Activated B cell treated with CpG ODN at 0.5 μM for 24 hours (primary cell): ENCODE measurements at regions not wholly inside any gene's neighbourhood (a gene's known extent, or its start where the extent isn't known, plus 50 kb on each side); places are given as distances from the start of the nearest gene placed in this dataset.
"Not testable (repeated sequence)": the region's sequence is repeated elsewhere in the genome, so short reads cannot be mapped to it uniquely, and the experiment has no call there.

Source experiments
- ATAC-seq: fragments of 200-7000 bp; cut with Tn5 transposase; one replicate; pipeline ENCODE4 v1.10.0; 2021; ENCODE audit warnings: low read depth, mild to moderate bottlenecking, moderate library complexity
- CTCF ChIA-PET: fragments of 350-600 bp; sonication (Branson Sonifier 250); formaldehyde crosslinking; loops from one replicate; lab custom pipeline; 2021; ENCODE audit warnings: antibody characterized with exemption; lab: Charles Lee
- POLR2A ChIA-PET: fragments of 350-600 bp; sonication (Branson Sonifier 250); formaldehyde crosslinking; loops from one replicate; lab custom pipeline; 2021; ENCODE audit warnings: antibody characterized with exemption; lab: Charles Lee
- DNase-seq: peaks from one replicate; pipeline ENCODE4 v3.0.0; 2022
- H3K27ac Mint-ChIP-seq: one replicate; pipeline ENCODE4 v1.8.0; 2020; ENCODE audit warnings: mixed read lengths
- H3K27me3 Mint-ChIP-seq: one replicate; pipeline ENCODE4 v1.8.0; 2021; ENCODE audit warnings: mixed read lengths
- H3K36me3 Mint-ChIP-seq: one replicate; pipeline ENCODE4 v1.8.0; 2021; ENCODE audit warnings: low read depth, mixed read lengths
- H3K4me1 Mint-ChIP-seq: one replicate; pipeline ENCODE4 v1.8.0; 2021; ENCODE audit warnings: mixed read lengths
- H3K4me3 Mint-ChIP-seq: one replicate; pipeline ENCODE4 v1.8.0; 2020; ENCODE audit warnings: mild to moderate bottlenecking, mixed read lengths
- H3K9me3 Mint-ChIP-seq: one replicate; pipeline ENCODE4 v1.8.0; 2020; ENCODE audit warnings: mixed read lengths
- CTCF ChIP-seq: fragments of 200-600 bp; IDR thresholded peaks from one replicate; pipeline ENCODE4 v1.8.0; 2022; ENCODE audit warnings: antibody characterized with exemption, mild to moderate bottlenecking
- intact Hi-C: fragments of 100-400 bp; cut with micrococcal nuclease; formaldehyde crosslinking; loops from one replicate; pipeline ENCODE4 v1.15.1; 2024

DNA sequence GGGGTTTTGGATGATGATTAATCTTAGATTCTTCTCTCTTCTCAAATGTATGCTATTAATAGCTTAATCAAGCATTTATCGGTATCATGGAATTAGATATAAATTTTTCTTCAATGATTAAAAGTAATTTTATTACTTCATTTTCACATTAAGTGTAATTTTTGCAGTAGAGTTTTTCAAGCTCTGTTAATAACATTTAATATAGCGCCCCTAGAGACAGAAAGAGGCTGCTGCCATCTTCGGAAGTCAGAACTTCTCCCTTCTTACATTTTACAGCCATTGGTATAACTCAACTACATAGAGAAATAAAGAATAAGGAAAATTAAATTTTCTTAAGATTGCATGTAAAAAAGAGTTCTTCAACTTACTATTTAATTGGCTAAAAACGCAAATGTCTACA is 540.3 kb downstream of the GABRG2 start:
- ATAC-seq: no peak
- CTCF ChIA-PET: no interaction called here
- no peaks in the 10 kb centered on the region for H3K9me3 Mint-ChIP-seq
- no peak for DNase-seq
- H3K4me1 Mint-ChIP-seq: no peaks in the 10 kb centered on the region
- no peaks in the 10 kb centered on the region for H3K36me3 Mint-ChIP-seq
- H3K27me3 Mint-ChIP-seq: no peaks in the 10 kb centered on the region
- no peak for TF ChIP-seq CTCF
- no peak overlapping the region for H3K27ac Mint-ChIP-seq
- no peak overlapping the region for H3K4me3 Mint-ChIP-seq
- POLR2A ChIA-PET: no interaction called here
- intact Hi-C loops: no loop called here

GRCh38 chr5:162621726-162622263 is 554.2 kb downstream of the GABRG2 start:
- DNase-seq, H3K4me3 Mint-ChIP-seq, ATAC-seq, H3K4me1 Mint-ChIP-seq, POLR2A ChIA-PET, H3K27ac Mint-ChIP-seq, intact Hi-C loops, H3K27me3 Mint-ChIP-seq, CTCF ChIA-PET, H3K36me3 Mint-ChIP-seq: not testable (repeated sequence)
- peaks cover 13% of the 10 kb centered on the region for H3K9me3 Mint-ChIP-seq

DNA sequence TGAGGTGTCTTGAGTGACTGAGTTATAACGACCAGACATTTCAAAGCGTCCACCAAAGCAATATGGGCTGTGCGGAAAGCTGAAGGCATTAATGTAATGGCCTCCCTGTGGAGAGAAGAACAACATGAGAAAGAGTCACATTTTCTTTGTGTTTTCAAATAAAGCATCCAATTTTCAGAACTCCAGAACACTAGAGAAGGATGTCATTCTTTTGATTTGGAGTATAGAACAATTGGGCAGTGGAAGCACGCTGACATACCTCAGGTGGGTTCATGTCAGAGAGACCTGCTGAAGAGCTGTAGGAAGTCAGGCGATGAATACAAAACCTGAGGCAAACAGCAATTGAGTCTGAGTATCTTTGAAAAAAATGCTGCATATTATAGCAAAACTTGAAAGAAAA is 556.5 kb downstream of the GABRG2 start:
- Mint-ChIP-seq H3K27me3 (no peaks in the 10 kb centered on the region), H3K9me3 (peaks cover 25% of the 10 kb centered on the region), H3K36me3 (no peaks in the 10 kb centered on the region), H3K4me3 (no peak overlapping the region), H3K4me1 (no peaks in the 10 kb centered on the region), H3K27ac (no peak overlapping the region)
- no peak for TF ChIP-seq CTCF
- DNase-seq (no peak), ATAC-seq (no peak)
- ChIA-PET POLR2A (no interaction called here), CTCF (no interaction called here)
- intact Hi-C loops: no loop called here

GRCh38 chr5:162637481-162637880 is 569.9 kb downstream of the GABRG2 start:
- Mint-ChIP-seq H3K27ac (no peak overlapping the region), H3K4me1 (no peaks in the 10 kb centered on the region), H3K27me3 (no peaks in the 10 kb centered on the region), H3K9me3 (peaks cover 17% of the 10 kb centered on the region), H3K36me3 (no peaks in the 10 kb centered on the region), H3K4me3 (no peak overlapping the region)
- DNase-seq: no peak
- ChIA-PET POLR2A (no interaction called here), CTCF (no interaction called here)
- ATAC-seq: no peak
- intact Hi-C loops: no loop called here
- no peak for TF ChIP-seq CTCF

GRCh38 chr5:162638849-162639248 is 571.3 kb downstream of the GABRG2 start:
- ChIA-PET CTCF (no interaction called here), POLR2A (no interaction called here)
- Mint-ChIP-seq H3K4me3 (no peak overlapping the region), H3K9me3 (peaks cover 9% of the 10 kb centered on the region), H3K27me3 (no peaks in the 10 kb centered on the region), H3K36me3 (no peaks in the 10 kb centered on the region), H3K4me1 (no peaks in the 10 kb centered on the region), H3K27ac (no peak overlapping the region)
- intact Hi-C loops: no loop called here
- ATAC-seq (no peak), DNase-seq (no peak)
- no peak for TF ChIP-seq CTCF
